Breast epithelium (tissue), 4 donors: ENCODE measurements at regions not wholly inside any gene's neighbourhood (a gene's known extent, or its start where the extent isn't known, plus 50 kb on each side); places are given as distances from the start of the nearest gene placed in this dataset.

Experiments
- DNase-seq, 2 donors: peaks; one replicate each; pipeline ENCODE4 v3.0.0-alpha.2; 2019; ENCODE audit warnings: low spot score in 2 of 2
- H3K27ac ChIP-seq, 2 donors: fragments of 200-600 bp; sonication (generic) in 1 of 2; one replicate each; pipeline ENCODE4 v1.5.1; 2016 to 2019; ENCODE audit warnings: mild to moderate bottlenecking in 1 of 2
- H3K27me3 ChIP-seq, 2 donors: fragments of 200-600 bp; sonication (generic) in 1 of 2; one replicate each; pipeline versions ENCODE4 v1.5.1 to v1.6.0; 2017 to 2019; ENCODE audit warnings: control low read depth in 1 of 2, mild to moderate bottlenecking in 1 of 2
- H3K36me3 ChIP-seq: fragments of 200-600 bp; one replicate; pipeline ENCODE4 v1.5.1; 2019
- H3K4me1 ChIP-seq, 2 donors: fragments of 200-600 bp; sonication (generic); one replicate each; pipeline ENCODE4 v1.5.1; 2016 to 2019; ENCODE audit warnings: control low read depth in 1 of 2
- H3K4me3 ChIP-seq, 3 donors: fragments of 200-600 bp; sonication (generic); 1 replicate in 2 of 3; 2 replicates in 1 of 3; pipeline ENCODE4 v1.5.1; 2016 to 2019; ENCODE audit warnings: mild to moderate bottlenecking in 3 of 3, moderate library complexity in 2 of 3
- H3K9me3 ChIP-seq, 2 donors: fragments of 200-600 bp; sonication (generic) in 1 of 2; one replicate each; pipeline ENCODE4 v1.5.1; 2016 to 2019; ENCODE audit warnings: control low read depth in 1 of 2
- CTCF ChIP-seq, 3 donors: fragments of 450-650 bp; IDR thresholded peaks; one replicate each; pipeline ENCODE4 v1.5.1; 2016 to 2017; ENCODE audit warnings: antibody characterized with exemption in 3 of 3, mild to moderate bottlenecking in 3 of 3, moderate library complexity in 3 of 3
- POLR2A ChIP-seq: fragments of 450-650 bp; IDR thresholded peaks from one replicate; pipeline ENCODE4 v1.6.1; 2016; ENCODE audit warnings: antibody characterized with exemption, mild to moderate bottlenecking, moderate library complexity
- POLR2AphosphoS5 ChIP-seq, 3 donors: sonication (generic); formaldehyde crosslinking; IDR thresholded peaks; one replicate each; pipeline ENCODE4 v1.6.1; 2017; ENCODE audit warnings: antibody characterized with exemption in 3 of 3
- intact Hi-C: fragments of 100-400 bp; cut with DNase I; formaldehyde crosslinking; loops from one replicate; pipeline ENCODE4 v1.15.1; 2023; ENCODE audit warnings: low total_unique reads

DNA sequence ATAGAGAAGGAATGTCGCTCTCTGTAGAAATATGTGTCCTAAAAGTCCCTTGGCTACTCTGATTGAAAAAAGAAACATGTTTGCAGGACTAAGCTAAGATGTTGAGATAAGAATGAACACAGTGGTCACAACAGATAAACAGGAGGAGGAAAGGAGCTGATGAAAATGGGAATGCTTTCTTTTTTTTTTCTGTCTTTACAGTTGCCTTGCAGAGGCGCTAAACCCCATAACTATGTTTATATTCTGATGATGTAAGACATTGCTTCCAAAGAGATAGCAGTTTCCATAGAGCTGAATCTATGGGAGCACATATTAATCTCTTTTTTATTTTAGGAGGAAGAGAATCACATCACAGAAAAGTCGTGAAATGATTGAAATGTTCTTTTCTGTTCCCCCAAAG is 153.5 kb upstream of the LYZL1 start:
- H3K27me3 ChIP-seq = no peaks in the 10 kb centered on the region
- no peak for TF ChIP-seq CTCF (IDR thresholded peaks at IDR 0.05)
- no peak for TF ChIP-seq POLR2AphosphoS5 (IDR thresholded peaks at IDR 0.05)
- no peak for TF ChIP-seq POLR2A
- H3K27ac ChIP-seq = no peak overlapping the region
- no peaks in the 10 kb centered on the region for H3K9me3 ChIP-seq
- no peak for DNase-seq
- H3K36me3 ChIP-seq = no peaks in the 10 kb centered on the region
- intact Hi-C loops = no loop called here
- no peaks in the 10 kb centered on the region for H3K4me1 ChIP-seq
- no peak overlapping the region for H3K4me3 ChIP-seq

DNA sequence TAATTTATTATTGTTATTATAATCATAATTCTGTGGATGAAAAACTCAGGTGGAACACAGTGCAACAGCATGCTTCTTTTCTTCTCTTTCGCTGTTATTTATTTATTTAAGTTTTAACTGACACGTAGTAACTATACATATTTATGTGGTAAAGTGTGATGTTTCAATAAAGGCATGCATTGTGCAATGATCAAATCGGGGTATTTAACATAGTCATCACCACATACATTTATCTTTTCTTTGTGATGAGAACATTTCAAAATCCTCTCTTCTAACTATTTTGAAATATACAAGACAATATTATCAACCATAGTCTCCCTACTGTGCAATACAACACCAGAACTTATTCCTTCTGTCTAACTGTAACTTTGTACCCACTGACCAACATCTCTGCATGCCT is 152.5 kb upstream of the LYZL1 start:
- intact Hi-C loops = no loop called here
- H3K27me3 ChIP-seq = no peaks in the 10 kb centered on the region

GRCh38 chr10:29140151-29140550 is 148.7 kb upstream of the LYZL1 start:
- DNase-seq = no peak
- Histone ChIP-seq H3K4me1 (no peaks in the 10 kb centered on the region), H3K36me3 (no peaks in the 10 kb centered on the region), H3K27ac (no peak overlapping the region), H3K4me3 (no peak overlapping the region), H3K9me3 (no peaks in the 10 kb centered on the region), H3K27me3 (no peaks in the 10 kb centered on the region)
- intact Hi-C loops = no loop called here
- TF ChIP-seq POLR2AphosphoS5 (IDR thresholded peaks at IDR 0.05) (no peak), CTCF (IDR thresholded peaks at IDR 0.05) (no peak), POLR2A (no peak)

More for the DNA sequence above, 152.5 kb upstream of the LYZL1 start:
- Histone ChIP-seq H3K4me3 (no peak overlapping the region), H3K4me1 (no peaks in the 10 kb centered on the region), H3K27ac (no peak overlapping the region), H3K36me3 (no peaks in the 10 kb centered on the region), H3K9me3 (no peaks in the 10 kb centered on the region)
- TF ChIP-seq POLR2A (no peak), POLR2AphosphoS5 (IDR thresholded peaks at IDR 0.05) (no peak), CTCF (IDR thresholded peaks at IDR 0.05) (no peak)
- DNase-seq = no peak

DNA sequence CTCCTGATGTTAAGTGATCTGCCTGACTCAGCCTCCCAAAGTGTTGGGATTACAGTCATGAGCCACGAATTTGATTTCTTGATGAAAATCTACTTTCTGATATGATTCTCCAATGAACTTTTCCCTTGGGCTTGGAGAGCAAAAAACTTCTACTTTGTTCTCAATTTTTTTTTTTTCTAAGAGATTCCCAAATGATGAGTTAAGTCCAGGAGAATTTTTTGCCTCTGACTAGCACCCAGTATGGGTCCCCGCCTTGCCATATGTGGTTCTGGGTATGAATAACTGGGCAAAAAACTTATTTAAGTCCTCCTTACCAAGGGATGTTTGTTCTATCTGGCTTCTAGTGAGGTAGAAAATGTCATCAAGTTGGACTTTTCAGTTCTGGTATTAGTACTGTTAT is 147.9 kb upstream of the LYZL1 start:
- TF ChIP-seq POLR2AphosphoS5 (IDR thresholded peaks at IDR 0.05) (no peak), POLR2A (no peak)
- H3K4me3 ChIP-seq = no peak overlapping the region
- H3K9me3 ChIP-seq = no peaks in the 10 kb centered on the region
- no peaks in the 10 kb centered on the region for H3K36me3 ChIP-seq
- H3K27ac ChIP-seq = no peak overlapping the region
- no peak for DNase-seq
- intact Hi-C loops = no loop called here
- H3K4me1 ChIP-seq = no peaks in the 10 kb centered on the region
- H3K27me3 ChIP-seq = no peaks in the 10 kb centered on the region

GRCh38 chr10:29141761-29142160 is 147.1 kb upstream of the LYZL1 start:
- TF ChIP-seq CTCF (IDR thresholded peaks at IDR 0.05) (no peak), POLR2AphosphoS5 (IDR thresholded peaks at IDR 0.05) (no peak), POLR2A (no peak)
- H3K36me3 ChIP-seq = no peaks in the 10 kb centered on the region
- H3K27me3 ChIP-seq = no peaks in the 10 kb centered on the region
- H3K9me3 ChIP-seq = no peaks in the 10 kb centered on the region
- intact Hi-C loops = no loop called here
- no peak overlapping the region for H3K4me3 ChIP-seq
- no peak for DNase-seq
- H3K4me1 ChIP-seq = no peaks in the 10 kb centered on the region
- no peak overlapping the region for H3K27ac ChIP-seq
